Ectodermal cell (in vitro differentiated cells): ENCODE measurements at regions not wholly inside any gene's neighbourhood (a gene's known extent, or its start where the extent isn't known, plus 50 kb on each side); places are given as distances from the start of the nearest gene placed in this dataset.

Experiments used
- H3K27ac ChIP-seq: 2 replicates; pipeline ENCODE4 v1.7.0; 2013; ENCODE audit warnings: mild to moderate bottlenecking, low read depth, low read length; ENCODE audit not compliant: insufficient read depth, poor library complexity, severe bottlenecking
- H3K27me3 ChIP-seq: 2 replicates; pipeline ENCODE4 v1.7.0; 2013; ENCODE audit warnings: mild to moderate bottlenecking, low read length; ENCODE audit not compliant: insufficient read depth, control insufficient read depth, poor library complexity, severe bottlenecking
- H3K36me3 ChIP-seq: one replicate; pipeline ENCODE4 v1.7.0; 2013; ENCODE audit warnings: low read length; ENCODE audit not compliant: control insufficient read depth, insufficient read depth
- H3K4me1 ChIP-seq: one replicate; pipeline ENCODE4 v1.7.0; 2013; ENCODE audit warnings: low read length; ENCODE audit not compliant: control insufficient read depth, insufficient read depth
- H3K4me3 ChIP-seq: 2 replicates; pipeline ENCODE4 v1.7.0; 2013; ENCODE audit warnings: low read depth, low read length, control low read depth; ENCODE audit not compliant: insufficient read depth
- H3K9me3 ChIP-seq: 2 replicates; pipeline ENCODE4 v1.7.0; 2013; ENCODE audit warnings: mild to moderate bottlenecking, low read length, moderate library complexity; ENCODE audit not compliant: control insufficient read depth
- WGBS, 2 experiments: methylation state at CpG; one replicate each; pipeline ENCODE4 v1.1.7; 2013; ENCODE audit warnings: missing lambda C conversion rate in 2 of 2; 5-methylcytosine and 5-hydroxymethylcytosine counted together

DNA sequence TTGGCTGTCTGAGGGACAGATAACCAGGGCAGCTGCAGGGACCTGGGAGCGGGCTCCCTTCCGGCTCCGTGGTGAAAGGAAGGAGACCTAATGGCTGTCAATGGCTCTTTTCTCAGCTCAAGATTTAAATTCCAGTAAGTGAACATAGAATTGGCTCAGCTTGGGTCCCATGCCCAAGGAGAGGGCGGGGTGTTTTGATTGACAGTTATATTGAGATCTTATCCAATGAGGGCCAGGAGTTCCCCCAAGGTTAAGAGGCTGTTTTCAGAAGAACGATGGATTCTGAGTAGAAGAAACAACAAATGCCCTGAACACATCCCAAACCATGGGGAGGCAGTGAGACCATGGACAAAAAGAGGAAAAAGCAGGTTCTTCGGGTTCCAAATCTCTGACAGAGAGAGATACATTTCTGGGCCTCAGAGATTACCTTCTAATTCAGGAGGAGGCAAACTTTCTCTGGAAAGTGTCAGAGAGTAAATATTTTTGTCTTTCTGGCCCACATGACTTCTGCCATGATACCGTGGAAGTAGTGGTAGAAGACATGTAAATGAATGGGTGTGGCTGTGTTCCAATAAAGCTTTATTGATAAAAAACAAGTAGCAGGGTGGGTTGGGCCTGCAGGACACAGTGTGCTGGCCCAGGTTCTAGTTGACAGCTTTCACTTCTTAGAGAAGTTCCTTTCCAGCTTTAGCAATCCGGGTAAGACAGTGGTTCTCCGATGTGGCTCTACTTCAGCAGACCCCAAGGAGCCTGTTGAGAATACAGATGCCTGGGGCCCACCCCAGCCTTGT is 219.6 kb downstream of the RPS24 start:
- no peaks in the 10 kb centered on the region for H3K36me3 ChIP-seq

DNA sequence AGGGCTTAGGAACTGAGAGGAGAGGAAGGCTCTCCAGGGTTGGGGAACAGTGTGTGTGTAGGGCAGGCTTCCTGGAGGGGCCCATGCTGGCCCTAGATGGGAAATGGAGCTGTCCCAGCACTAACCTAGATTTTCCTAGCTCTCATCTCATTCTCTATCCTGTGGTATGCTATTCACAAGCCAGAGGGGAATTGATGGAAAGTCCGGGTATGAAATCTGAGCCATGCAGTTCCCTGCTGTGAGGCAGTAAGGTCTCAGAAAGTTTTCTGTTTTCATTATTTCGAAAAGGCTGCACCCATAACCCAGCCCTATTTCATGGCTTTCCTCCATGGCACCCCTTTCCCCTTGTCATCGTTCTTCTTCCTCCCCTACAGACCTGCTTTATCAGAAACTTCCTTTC is 220.3 kb downstream of the RPS24 start:
- no peaks in the 10 kb centered on the region for H3K9me3 ChIP-seq

More for the DNA sequence above, 219.6 kb downstream of the RPS24 start:
- Histone ChIP-seq H3K9me3 (no peaks in the 10 kb centered on the region), H3K4me1 (no peaks in the 10 kb centered on the region), H3K27ac (no peak overlapping the region), H3K4me3 (no peak overlapping the region), H3K27me3 (no peaks in the 10 kb centered on the region)
- WGBS, 2 experiments = 87 to 88% methylated on average over 9 of the region's 9 CpGs

DNA sequence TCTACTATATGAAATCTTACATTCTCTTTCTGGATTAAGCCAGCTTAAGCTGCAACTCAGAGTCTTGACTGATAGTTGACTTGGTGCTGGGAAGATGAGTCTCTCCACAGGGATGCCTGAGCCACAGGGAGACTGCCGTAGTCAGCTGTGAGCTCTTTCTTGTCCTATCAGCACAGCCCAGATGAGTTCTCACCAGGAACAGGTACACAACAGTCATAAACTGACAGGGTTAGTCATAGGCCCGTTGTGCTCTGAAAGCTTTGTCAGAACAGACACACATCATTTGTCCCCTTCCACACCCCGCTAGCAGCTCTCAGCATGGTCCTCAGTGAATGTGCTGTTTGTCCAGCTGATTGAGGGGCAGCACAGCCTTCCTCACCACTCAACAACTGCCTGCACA is 221.6 kb downstream of the RPS24 start:
- Histone ChIP-seq H3K27ac (no peak overlapping the region), H3K9me3 (no peaks in the 10 kb centered on the region), H3K4me3 (no peak overlapping the region), H3K27me3 (no peaks in the 10 kb centered on the region), H3K4me1 (no peaks in the 10 kb centered on the region), H3K36me3 (no peaks in the 10 kb centered on the region)
- 89 to 92% methylated on average over 3 of the region's 3 CpGs for WGBS, 2 experiments

More for the DNA sequence above, 220.3 kb downstream of the RPS24 start:
- 85 to 87% methylated on average over 3 of the region's 3 CpGs for WGBS, 2 experiments
- H3K4me1 ChIP-seq = no peaks in the 10 kb centered on the region
- H3K36me3 ChIP-seq = no peaks in the 10 kb centered on the region
- H3K4me3 ChIP-seq = no peak overlapping the region
- H3K27me3 ChIP-seq = no peaks in the 10 kb centered on the region
- H3K27ac ChIP-seq = no peak overlapping the region

DNA sequence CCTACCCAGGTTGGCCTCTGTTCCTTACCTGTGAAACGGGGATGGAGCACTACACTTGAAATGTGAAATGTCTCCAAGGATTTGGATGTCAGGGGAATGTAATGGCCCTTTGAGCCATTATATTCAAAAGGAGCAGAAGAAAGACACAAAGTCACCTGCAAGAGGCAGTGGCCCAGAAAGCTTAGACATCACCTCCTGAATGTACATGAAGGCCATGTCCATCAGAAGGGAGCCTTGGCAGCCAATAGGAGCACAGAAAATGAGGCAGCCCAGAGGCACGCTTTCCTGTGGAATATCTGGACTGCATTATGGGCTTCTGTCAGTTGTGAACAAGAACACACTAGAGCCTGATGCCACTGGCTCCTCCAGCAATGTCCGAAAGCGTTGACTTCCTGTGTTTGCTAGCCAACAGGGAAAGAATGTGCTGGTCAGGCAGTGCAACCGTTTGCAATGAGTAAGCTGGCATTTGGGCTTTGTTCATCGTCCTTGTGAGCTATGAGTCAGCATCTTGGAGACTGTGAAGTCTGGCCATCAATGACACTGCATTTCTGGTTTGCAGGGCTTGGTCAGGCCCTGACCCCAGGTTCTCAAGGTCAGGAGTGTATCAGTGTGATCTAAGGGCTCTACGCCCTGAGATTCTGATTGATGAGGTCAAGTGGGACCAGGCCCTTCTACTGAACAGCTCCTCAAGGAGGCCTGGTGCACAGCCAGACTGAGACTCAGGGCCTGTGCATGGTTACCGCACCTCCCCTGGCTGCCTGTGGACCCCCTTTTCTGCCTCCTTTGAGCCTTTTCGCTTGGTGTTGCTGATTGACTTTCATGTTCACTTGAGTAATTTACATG is 222.4 kb downstream of the RPS24 start:
- Histone ChIP-seq H3K27ac (no peak overlapping the region), H3K9me3 (no peaks in the 10 kb centered on the region), H3K4me1 (no peaks in the 10 kb centered on the region), H3K36me3 (no peaks in the 10 kb centered on the region), H3K4me3 (no peak overlapping the region), H3K27me3 (no peaks in the 10 kb centered on the region)
- 88 to 90% methylated on average over 9 of the region's 9 CpGs for WGBS, 2 experiments

DNA sequence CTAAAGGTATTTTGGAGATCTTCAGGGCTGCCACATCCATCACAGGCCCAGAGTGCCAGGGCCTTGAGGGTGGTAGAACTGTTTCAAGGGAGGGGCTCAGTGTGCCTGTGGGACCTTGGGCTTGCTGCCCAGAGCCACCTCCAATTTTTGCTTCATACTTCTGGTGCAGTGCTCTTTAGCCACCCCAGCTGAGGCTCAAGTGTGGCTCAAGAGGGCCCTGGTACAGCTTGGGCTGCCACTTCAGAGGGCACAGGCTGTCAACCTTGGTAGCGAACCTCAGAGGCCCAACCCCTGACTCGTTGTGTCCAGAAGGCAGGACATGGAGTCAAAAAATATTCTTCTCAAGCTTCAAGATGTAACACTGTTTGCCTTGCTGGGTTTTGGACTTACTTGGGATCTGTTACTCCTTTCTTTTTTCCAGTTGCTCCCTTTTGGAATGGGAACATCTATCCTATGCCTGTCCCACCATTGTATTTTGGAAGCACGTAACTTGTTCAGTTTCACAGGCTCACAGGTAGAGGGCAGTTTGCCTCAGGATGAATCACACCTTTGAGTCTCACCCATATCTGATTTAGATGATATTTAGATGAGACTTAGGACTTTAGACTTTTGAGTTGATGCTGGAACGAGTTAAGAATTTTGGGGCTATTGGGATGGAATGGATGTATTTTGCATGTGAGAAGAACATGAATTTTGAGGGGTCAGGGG is 224.8 kb downstream of the RPS24 start:
- H3K4me1 ChIP-seq = no peaks in the 10 kb centered on the region
- 94 to 96% methylated on average over 4 of the region's 4 CpGs for WGBS, 2 experiments
- H3K9me3 ChIP-seq = no peaks in the 10 kb centered on the region
- no peaks in the 10 kb centered on the region for H3K36me3 ChIP-seq
- no peak overlapping the region for H3K27ac ChIP-seq
- no peak overlapping the region for H3K4me3 ChIP-seq
- H3K27me3 ChIP-seq = no peaks in the 10 kb centered on the region

DNA sequence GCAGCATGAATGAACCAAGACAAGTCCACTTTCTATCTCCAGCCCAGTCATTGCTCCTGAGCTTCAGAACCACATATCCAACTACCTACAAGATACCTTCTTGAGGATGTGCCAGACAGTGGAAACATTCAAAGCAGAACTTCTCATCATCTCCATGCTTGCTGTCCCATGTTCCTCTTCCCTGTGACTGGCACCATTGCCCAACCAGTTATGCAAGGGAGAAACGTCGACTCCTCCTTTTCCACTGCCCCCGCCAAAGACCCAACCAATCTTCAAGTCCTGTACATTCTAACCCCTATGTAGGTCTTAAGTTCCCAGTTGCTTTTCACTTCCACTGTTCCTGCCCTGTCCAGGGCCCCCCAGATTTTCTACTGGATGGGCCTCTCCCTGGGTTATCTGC is 225.7 kb downstream of the RPS24 start:
- H3K27me3 ChIP-seq = no peaks in the 10 kb centered on the region
- no peak overlapping the region for H3K27ac ChIP-seq
- WGBS, 2 experiments = 94 to 98% methylated on average over 3 of the region's 3 CpGs
- H3K4me3 ChIP-seq = no peak overlapping the region
- H3K4me1 ChIP-seq = no peaks in the 10 kb centered on the region
- no peaks in the 10 kb centered on the region for H3K9me3 ChIP-seq
- H3K36me3 ChIP-seq = no peaks in the 10 kb centered on the region

DNA sequence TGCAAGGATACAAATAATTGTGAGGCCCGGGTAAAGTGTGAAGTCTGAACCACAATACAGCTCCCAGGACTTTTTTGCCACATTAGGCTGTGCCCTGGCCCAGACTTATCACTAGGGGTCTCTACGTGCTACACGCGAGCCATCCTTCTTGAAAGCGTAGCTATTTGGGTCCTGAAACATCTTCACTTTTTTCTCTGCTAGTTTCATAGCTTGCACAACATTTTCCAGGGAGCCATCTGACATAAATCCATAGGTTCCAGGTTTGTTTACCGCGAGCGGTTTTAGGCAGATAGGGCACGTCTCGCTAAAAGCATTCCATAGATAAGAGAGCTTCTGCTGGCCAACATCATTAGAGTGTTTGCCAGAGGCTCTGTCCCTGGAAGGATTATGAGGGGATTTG is 226.5 kb downstream of the RPS24 start:
- H3K9me3 ChIP-seq = no peaks in the 10 kb centered on the region
- 85 to 86% methylated on average over 10 of the region's 10 CpGs for WGBS, 2 experiments
- no peak overlapping the region for H3K27ac ChIP-seq

DNA sequence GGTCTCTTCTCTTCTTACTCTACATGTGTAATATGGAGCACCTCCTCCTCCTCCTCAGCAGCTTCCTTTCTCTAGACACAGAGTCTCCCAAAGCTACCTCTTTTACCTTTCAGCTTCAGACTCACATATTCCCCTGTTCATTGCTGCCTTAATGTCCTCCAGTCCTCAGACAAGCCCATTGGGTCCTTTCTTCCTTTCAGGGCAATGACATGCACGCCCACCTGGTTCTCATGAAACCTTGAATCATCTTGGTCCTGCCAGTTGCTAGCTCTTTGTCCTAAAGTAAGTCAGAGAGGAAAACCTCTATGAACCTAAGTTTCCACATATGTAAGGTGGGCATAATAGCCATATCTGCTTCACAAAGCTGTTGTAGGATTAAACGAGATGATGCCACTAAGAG is 227.0 kb downstream of the RPS24 start:
- Histone ChIP-seq H3K4me1 (no peaks in the 10 kb centered on the region), H3K4me3 (no peak overlapping the region), H3K27me3 (no peaks in the 10 kb centered on the region), H3K9me3 (no peaks in the 10 kb centered on the region), H3K36me3 (no peaks in the 10 kb centered on the region), H3K27ac (no peak overlapping the region)
- 95 to 97% methylated on average over 2 of the region's 2 CpGs for WGBS, 2 experiments

More for the DNA sequence above, 226.5 kb downstream of the RPS24 start:
- H3K27me3 ChIP-seq = no peaks in the 10 kb centered on the region
- no peaks in the 10 kb centered on the region for H3K4me1 ChIP-seq
- no peaks in the 10 kb centered on the region for H3K36me3 ChIP-seq
- no peak overlapping the region for H3K4me3 ChIP-seq

DNA sequence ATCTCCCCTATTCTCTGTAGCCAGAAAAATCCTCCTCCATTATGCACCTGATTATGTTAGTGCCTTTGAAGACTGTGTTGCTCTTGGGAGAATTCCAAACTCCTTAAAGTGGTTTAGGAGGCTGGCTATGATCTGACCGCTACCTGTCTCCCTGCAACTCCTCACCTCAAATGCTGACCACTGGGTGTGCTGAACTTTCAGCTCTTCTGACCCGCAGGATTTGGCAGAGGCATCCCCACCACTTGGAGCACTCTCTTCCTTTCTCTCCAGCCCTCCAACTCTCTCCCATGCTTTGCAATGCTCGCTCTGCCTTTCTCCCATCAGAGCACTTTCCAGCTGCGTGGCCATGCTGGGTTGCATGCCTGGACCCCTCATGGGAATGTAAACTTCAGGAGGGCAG is 227.6 kb downstream of the RPS24 start:
- Histone ChIP-seq H3K36me3 (no peaks in the 10 kb centered on the region), H3K27me3 (no peaks in the 10 kb centered on the region), H3K9me3 (no peaks in the 10 kb centered on the region), H3K4me3 (no peak overlapping the region), H3K27ac (no peak overlapping the region), H3K4me1 (no peaks in the 10 kb centered on the region)
- 82 to 84% methylated on average over 4 of the region's 4 CpGs for WGBS, 2 experiments

DNA sequence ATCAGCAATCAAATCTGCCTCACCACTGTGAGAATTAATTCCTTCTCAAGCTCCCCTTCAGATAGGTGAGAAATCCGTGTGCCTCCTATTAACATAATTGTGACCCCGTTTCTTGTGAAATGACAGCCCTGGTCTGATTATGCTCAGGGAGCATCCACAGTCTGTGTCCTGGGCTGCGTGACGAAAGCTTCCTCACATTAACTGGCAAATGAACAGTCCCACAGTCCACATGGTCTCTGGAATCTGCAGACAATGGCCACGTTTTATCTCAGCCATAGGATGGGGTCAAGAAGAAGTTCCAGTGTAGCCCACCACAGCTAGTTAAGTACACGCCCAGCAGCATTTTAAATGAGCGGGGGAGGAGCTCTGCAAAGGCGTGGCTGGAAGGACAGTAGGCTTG is 229.2 kb downstream of the RPS24 start:
- Histone ChIP-seq H3K27ac (no peak overlapping the region), H3K36me3 (no peaks in the 10 kb centered on the region), H3K9me3 (no peaks in the 10 kb centered on the region), H3K4me1 (peaks cover 6% of the 10 kb centered on the region), H3K27me3 (no peaks in the 10 kb centered on the region), H3K4me3 (no peak overlapping the region)
- WGBS, 2 experiments = 91 to 93% methylated on average over 8 of the region's 8 CpGs
